GM12878 (cell line): ENCODE measurements at regions not wholly inside any gene's neighbourhood (a gene's known extent, or its start where the extent isn't known, plus 50 kb on each side); places are given as distances from the start of the nearest gene placed in this dataset.

Source experiments
- ATAC-seq: fragments of 200-7000 bp; cut with Tn5 transposase; 3 replicates; pipeline ENCODE4 v1.9.1; 2020; ENCODE audit warnings: mild to moderate bottlenecking, moderate library complexity
- BruUV-seq: library from RNA; stranded (reverse); fragments of 400-500 nt; replicated peaks from 2 replicates; lab custom pipeline; 2021; lab: Mats Ljungman, UMichigan
- CTCF ChIA-PET: fragments of 300-600 bp; sonication (Branson Sonifier 250); formaldehyde crosslinking; extraction: SDS; loops from one replicate; lab custom pipeline; 2021; ENCODE audit warnings: inconsistent platforms; lab: Yijun Ruan, JAX
- POLR2A ChIA-PET: fragments of 350-600 bp; formaldehyde crosslinking; extraction: SDS; loops from one replicate; lab custom pipeline; 2021; ENCODE audit warnings: inconsistent platforms; lab: Charles Lee
- RAD21 ChIA-PET: fragments of 300-600 bp; sonication (Branson Sonifier 250); formaldehyde crosslinking; loops from one replicate; lab custom pipeline; 2023; ENCODE audit warnings: antibody characterized with exemption; ENCODE audit not compliant: unreplicated experiment; lab: Charles Lee
- SMC1A ChIA-PET: fragments of 300-600 bp; sonication (Branson Sonifier 250); formaldehyde crosslinking; loops from one replicate; lab custom pipeline; 2023; ENCODE audit not compliant: unreplicated experiment, uncharacterized antibody; lab: Charles Lee
- DNase-seq: peaks from one replicate; pipeline ENCODE4 v3.0.0-alpha.2; 2011; ENCODE audit warnings: low read depth, low spot score
- FAIRE-seq: peaks from 3 replicates; lab custom pipeline; 2011; peaks lifted over from hg19 to GRCh38; lab: Jason Lieb, UNC
- H2AFZ ChIP-seq: 2 replicates; pipeline ENCODE4 v1.6.0; 2011; ENCODE audit warnings: low read depth, low read length, control low read depth; ENCODE audit not compliant: control insufficient read depth
- H3K27ac ChIP-seq: 2 replicates; pipeline ENCODE4 v1.5.1; 2011; ENCODE audit warnings: control low read depth; ENCODE audit not compliant: control insufficient read depth, insufficient read depth
- H3K27me3 ChIP-seq, 2 experiments: replicated peaks in 1 of 2; 2 replicates each; pipeline versions ENCODE4 v1.6.0 to v1.6.1; 2011; ENCODE audit warnings: low read length in 1 of 2; ENCODE audit not compliant: control insufficient read depth in 2 of 2, insufficient read depth in 2 of 2
- H3K36me3 ChIP-seq, 2 experiments: 2 replicates each; pipeline ENCODE4 v1.5.1; 2011; ENCODE audit warnings: low read length in 1 of 2; ENCODE audit not compliant: control insufficient read depth in 2 of 2, insufficient read depth in 2 of 2
- H3K4me1 ChIP-seq: 2 replicates; pipeline ENCODE4 v1.6.1; 2011; ENCODE audit warnings: mild to moderate bottlenecking, low read length, moderate library complexity, mixed read lengths; ENCODE audit not compliant: control insufficient read depth, insufficient read depth
- H3K4me2 ChIP-seq: 2 replicates; pipeline ENCODE4 v1.6.0; 2011; ENCODE audit warnings: control low read depth; ENCODE audit not compliant: control insufficient read depth, insufficient read depth
- H3K4me3 ChIP-seq: fragments of 200-600 bp; sonication (generic); 2 replicates; pipeline ENCODE4 v1.5.1; 2016
- H3K79me2 ChIP-seq: 2 replicates; pipeline ENCODE4 v1.6.0; 2011; ENCODE audit warnings: low read length; ENCODE audit not compliant: control insufficient read depth, insufficient read depth
- H3K9ac ChIP-seq: 2 replicates; pipeline ENCODE4 v1.8.0; 2011; ENCODE audit warnings: low read length, control low read depth, mixed read lengths; ENCODE audit not compliant: control insufficient read depth, insufficient read depth
- H3K9me3 ChIP-seq: replicated peaks from 3 replicates; pipeline ENCODE4 v1.5.1; 2011; ENCODE audit warnings: mild to moderate bottlenecking, low read length; ENCODE audit not compliant: control insufficient read depth, insufficient read depth
- H4K20me1 ChIP-seq: 2 replicates; pipeline ENCODE4 v1.6.0; 2011; ENCODE audit not compliant: control insufficient read depth, insufficient read depth
- BACH1 ChIP-seq: fragments of 450-650 bp; IDR thresholded peaks from 2 replicates; pipeline ENCODE4 v1.6.1; 2017; ENCODE audit warnings: mild to moderate bottlenecking, borderline replicate concordance
- BMI1 ChIP-seq: fragments of 450-650 bp; IDR thresholded peaks from 2 replicates; pipeline ENCODE4 v1.6.1; 2016; ENCODE audit warnings: mild to moderate bottlenecking, moderate library complexity, borderline replicate concordance
- BRCA1 ChIP-seq: IDR thresholded peaks from 2 replicates; pipeline ENCODE4 v1.6.1; 2011; ENCODE audit warnings: low read depth, low read length, improper control_type of control experiment
- CBFB ChIP-seq: IDR thresholded peaks from 2 replicates; pipeline ENCODE4 v1.6.1; 2016; ENCODE audit warnings: antibody characterized with exemption, low read depth
- ESRRA ChIP-seq: IDR thresholded peaks from 2 replicates; pipeline ENCODE4 v1.6.1; 2012; ENCODE audit warnings: mild to moderate bottlenecking, low read length, improper control_type of control experiment
- EZH2 ChIP-seq: IDR thresholded peaks from 2 replicates; pipeline ENCODE4 v1.6.1; 2012; ENCODE audit warnings: low read depth, mild to moderate bottlenecking, control low read depth, inconsistent platforms, low read length, borderline replicate concordance; ENCODE audit not compliant: control insufficient read depth
- FOXK2 ChIP-seq: fragments of 450-650 bp; IDR thresholded peaks from 2 replicates; pipeline ENCODE4 v1.6.1; 2017; ENCODE audit warnings: mild to moderate bottlenecking, moderate library complexity
- IKZF1 ChIP-seq: fragments of 450-650 bp; conservative IDR thresholded peaks from 2 replicates; pipeline ENCODE4 v1.6.1; 2017; ENCODE audit warnings: antibody characterized with exemption, mild to moderate bottlenecking
- NFYA ChIP-seq: IDR thresholded peaks from 2 replicates; pipeline ENCODE4 v1.6.1; 2011; ENCODE audit warnings: low read depth, mild to moderate bottlenecking, low read length, improper control_type of control experiment, borderline replicate concordance
- NR2C1 ChIP-seq: fragments of 450-650 bp; IDR thresholded peaks from 2 replicates; pipeline ENCODE4 v1.6.1; 2017; ENCODE audit warnings: antibody characterized with exemption, mild to moderate bottlenecking, moderate library complexity
- NRF1 ChIP-seq: conservative IDR thresholded peaks from 2 replicates; pipeline ENCODE4 v1.6.1; 2011; ENCODE audit warnings: mild to moderate bottlenecking, low read depth, low read length, improper control_type of control experiment
- PML ChIP-seq: IDR thresholded peaks from 2 replicates; pipeline ENCODE4 v1.6.1; 2012; ENCODE audit warnings: low read length, inconsistent platforms
- RCOR1 ChIP-seq: conservative IDR thresholded peaks from 2 replicates; pipeline ENCODE4 v1.6.1; 2012; ENCODE audit warnings: low read depth, low read length, improper control_type of control experiment
- RUNX3 ChIP-seq: IDR thresholded peaks from 2 replicates; pipeline ENCODE4 v1.6.1; 2012; ENCODE audit warnings: low read length, inconsistent platforms
- SPI1 ChIP-seq: IDR thresholded peaks from 2 replicates; pipeline ENCODE4 v1.6.1; 2011; ENCODE audit warnings: low read depth, mild to moderate bottlenecking, low read length, moderate library complexity, borderline replicate concordance; ENCODE audit not compliant: insufficient read depth
- TCF3 ChIP-seq: IDR thresholded peaks from 2 replicates; pipeline ENCODE4 v1.6.1; 2012; ENCODE audit warnings: low read depth, mild to moderate bottlenecking, low read length, borderline replicate concordance; ENCODE audit not compliant: insufficient read depth
- USF1 ChIP-seq: IDR thresholded peaks from 2 replicates; pipeline ENCODE4 v1.6.1; 2011; ENCODE audit warnings: borderline replicate concordance, low read depth, mild to moderate bottlenecking, moderate library complexity, mixed read lengths, low read length; ENCODE audit not compliant: insufficient read depth; ENCODE audit errors: extremely low read length
- WRNIP1 ChIP-seq: IDR thresholded peaks from 2 replicates; pipeline ENCODE4 v1.6.1; 2011; ENCODE audit warnings: low read depth, low read length, improper control_type of control experiment, borderline replicate concordance
- ZSCAN29 ChIP-seq: fragments of 450-650 bp; IDR thresholded peaks from 2 replicates; pipeline ENCODE4 v1.6.1; 2017; ENCODE audit warnings: mild to moderate bottlenecking, moderate library complexity
- in situ Hi-C: fragments of 300-500 bp; cut with MboI; formaldehyde crosslinking; loops from 9 replicates; pipeline ENCODE4 v1.14.3; 2018; ENCODE audit warnings: mixed read lengths
- intact Hi-C: fragments of 100-400 bp; cut with micrococcal nuclease; formaldehyde crosslinking; loops from one replicate; pipeline ENCODE4 v1.14.2; 2022; ENCODE audit not compliant: unreplicated experiment
- TF ChIP-seq, protein P1 (sequence below): IDR thresholded peaks from 2 replicates; pipeline ENCODE4 v1.6.1; 2011; ENCODE audit warnings: low read depth, low read length, improper control_type of control experiment, borderline replicate concordance

- DNase-seq = no peak
- Histone ChIP-seq H3K27me3 (no peaks in the 10 kb centered on the region), H3K9me3 (no peaks in the 10 kb centered on the region), H2AFZ (no peak overlapping the region), H3K4me1 (no peaks in the 10 kb centered on the region), H3K4me3 (no peak overlapping the region), H3K4me2 (no peak overlapping the region), H3K79me2 (no peaks in the 10 kb centered on the region), H3K9ac (no peak overlapping the region), H3K27ac (no peak overlapping the region), H4K20me1 (no peaks in the 10 kb centered on the region), H3K36me3 (no peaks in the 10 kb centered on the region)
- in situ Hi-C loops = no loop called here
- no TSS peak for BruUV-seq
- RAD21 ChIA-PET = no interaction called here
- intact Hi-C loops = no loop called here
- no peak for ATAC-seq
- SMC1A ChIA-PET = interaction anchor here (1.0 kb wide), 3 partner anchors 8 to 91 kb away, joined by 3 to 4 read pairs (median 3); no protein-coding TSS in a partner anchor
- TF ChIP-seq FOXK2 = no peak
- TF ChIP-seq ZSCAN29 = no peak
- no peak for TF ChIP-seq RCOR1
- TF ChIP-seq, protein P1, sequence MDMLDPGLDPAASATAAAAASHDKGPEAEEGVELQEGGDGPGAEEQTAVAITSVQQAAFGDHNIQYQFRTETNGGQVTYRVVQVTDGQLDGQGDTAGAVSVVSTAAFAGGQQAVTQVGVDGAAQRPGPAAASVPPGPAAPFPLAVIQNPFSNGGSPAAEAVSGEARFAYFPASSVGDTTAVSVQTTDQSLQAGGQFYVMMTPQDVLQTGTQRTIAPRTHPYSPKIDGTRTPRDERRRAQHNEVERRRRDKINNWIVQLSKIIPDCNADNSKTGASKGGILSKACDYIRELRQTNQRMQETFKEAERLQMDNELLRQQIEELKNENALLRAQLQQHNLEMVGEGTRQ = no peak
- TF ChIP-seq TCF3 = no peak
- no peak for TF ChIP-seq NRF1
- no peak for TF ChIP-seq NFYA
- no peak for TF ChIP-seq USF1
- TF ChIP-seq RUNX3 = no peak
- TF ChIP-seq BMI1 = no peak
- no peak for TF ChIP-seq SPI1
- TF ChIP-seq ESRRA = no peak
- TF ChIP-seq EZH2 = no peak
- no peak for TF ChIP-seq BACH1
- TF ChIP-seq CBFB = no peak
- TF ChIP-seq BRCA1 = no peak
- TF ChIP-seq NR2C1 = no peak
- no peak for TF ChIP-seq IKZF1
- TF ChIP-seq WRNIP1 = no peak
- TF ChIP-seq PML = no peak
- no peak for FAIRE-seq
- CTCF ChIA-PET = interaction anchor here (0.6 to 2.4 kb wide), 3 partner anchors 22 to 116 kb away, joined by 3 to 15 read pairs (median 4); no protein-coding TSS in a partner anchor
- POLR2A ChIA-PET = no interaction called here
Observed at GRCh38 chr11:27274854-27275395, 88.1 kb downstream of the CCDC34 start.
